ENCODE measurements at regions not wholly inside any gene's neighbourhood (a gene's known extent, or its start where the extent isn't known, plus 50 kb on each side); places are given as distances from the start of the nearest gene placed in this dataset.

GRCh38 chr22:48438800-48439559 lies 1388.7 kb downstream of the BRD1 start:
- Mint-ChIP-seq H3K27ac (peak overlapping the region; percentile 21), H3K4me3 (no peak overlapping the region), H3K9me3 (no peaks in the 10 kb centered on the region), H3K36me3 (peaks cover 0 to 1% of the 10 kb centered on the region in 2 donors), H3K4me1 (peaks cover 4% of the 10 kb centered on the region in 2 donors), H3K27me3 (peaks cover 74 to 83% of the 10 kb centered on the region in 2 donors)
- DNase-seq (no peak), ATAC-seq (replicated peaks) (no peak)

- no peak overlapping the region for H3K27ac Mint-ChIP-seq
- no peaks in the 10 kb centered on the region for H3K9me3 Mint-ChIP-seq
- no peak for DNase-seq
- peaks cover 0 to 1% of the 10 kb centered on the region in 2 donors for H3K36me3 Mint-ChIP-seq
- no peak overlapping the region for H3K4me3 Mint-ChIP-seq
- ATAC-seq (replicated peaks): no peak
- H3K4me1 Mint-ChIP-seq: peaks cover 0 to 3% of the 10 kb centered on the region in 2 donors
- H3K27me3 Mint-ChIP-seq: peaks cover 80 to 90% of the 10 kb centered on the region in 2 donors
Observed at GRCh38 chr22:48438096-48438495, 1389.6 kb downstream of the BRD1 start.

GRCh38 chr22:48436201-48436931 lies 1391.3 kb downstream of the BRD1 start:
- no peak overlapping the region for H3K27ac Mint-ChIP-seq
- H3K9me3 Mint-ChIP-seq: no peaks in the 10 kb centered on the region
- peaks cover 0 to 3% of the 10 kb centered on the region in 2 donors for H3K4me1 Mint-ChIP-seq
- H3K36me3 Mint-ChIP-seq: peaks cover 0 to 1% of the 10 kb centered on the region in 2 donors
- peaks cover 77 to 92% of the 10 kb centered on the region in 2 donors for H3K27me3 Mint-ChIP-seq
- no peak for DNase-seq
- no peak for ATAC-seq (replicated peaks)
- H3K4me3 Mint-ChIP-seq: no peak overlapping the region

DNA sequence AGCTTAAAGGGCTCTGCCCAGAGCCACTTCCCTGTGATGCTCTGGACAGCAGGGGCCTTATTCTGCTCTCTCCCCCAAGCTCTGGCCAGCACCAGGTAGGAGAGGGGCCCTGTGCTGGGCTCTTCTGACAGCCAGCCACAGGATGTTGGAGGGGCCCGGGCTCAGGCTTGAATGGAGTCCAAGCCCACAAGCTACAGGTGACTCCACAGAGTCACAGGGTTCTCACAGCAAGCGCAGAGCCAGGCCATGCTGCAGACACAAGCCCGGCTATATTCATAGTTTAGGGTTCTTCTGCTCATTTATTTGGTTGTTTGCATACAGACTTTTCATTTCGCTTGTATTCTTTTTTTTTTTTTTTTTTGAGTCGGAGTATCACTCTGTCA lies 1392.8 kb downstream of the BRD1 start:
- no peaks in the 10 kb centered on the region for H3K9me3 Mint-ChIP-seq
- H3K27me3 Mint-ChIP-seq: peaks cover 74 to 94% of the 10 kb centered on the region in 2 donors
- no peak for ATAC-seq (replicated peaks)
- peaks cover 0 to 1% of the 10 kb centered on the region in 2 donors for H3K36me3 Mint-ChIP-seq
- no peak for DNase-seq
- no peaks in the 10 kb centered on the region for H3K4me1 Mint-ChIP-seq
- no peak overlapping the region for H3K4me3 Mint-ChIP-seq
- H3K27ac Mint-ChIP-seq: no peak overlapping the region

DNA sequence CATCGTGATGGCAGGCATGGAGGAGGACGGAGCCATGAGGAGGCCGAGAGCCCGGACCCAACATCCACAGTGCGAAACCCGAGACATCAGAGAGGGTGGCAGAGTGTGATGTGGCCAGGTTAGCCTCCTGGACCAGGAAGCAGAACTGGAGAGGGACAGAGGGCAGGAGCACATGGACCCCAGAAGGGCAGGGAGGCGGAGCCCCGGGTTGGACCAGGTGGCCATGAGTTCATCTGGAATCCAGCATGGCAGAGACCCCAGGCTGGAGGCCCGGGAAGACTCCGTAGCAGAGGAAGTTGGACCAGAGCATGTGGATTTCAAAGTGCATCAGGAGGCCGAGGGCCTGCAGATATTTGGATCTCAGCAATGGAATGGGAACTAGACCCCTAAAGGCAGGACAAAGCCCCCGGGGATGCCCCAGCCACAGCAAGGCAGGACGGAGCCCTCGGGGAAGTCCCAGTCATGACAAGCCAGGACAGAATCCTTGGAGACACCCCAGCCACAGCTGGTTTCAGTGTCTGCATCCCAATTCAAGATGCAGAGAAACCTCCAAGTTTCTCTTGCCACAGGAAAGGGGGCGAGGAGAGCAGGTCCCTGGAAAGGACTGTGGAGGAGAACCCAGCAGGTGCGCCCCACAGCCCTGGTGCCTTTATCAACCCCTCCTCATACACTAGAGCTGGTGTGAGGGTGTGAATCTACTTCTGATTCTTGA lies 1393.4 kb downstream of the BRD1 start:
- peaks cover 72 to 94% of the 10 kb centered on the region in 2 donors for H3K27me3 Mint-ChIP-seq
- H3K4me3 Mint-ChIP-seq: no peak overlapping the region
- ATAC-seq (replicated peaks) (no peak), DNase-seq (no peak)
- no peaks in the 10 kb centered on the region for H3K4me1 Mint-ChIP-seq
- H3K27ac Mint-ChIP-seq: no peak overlapping the region
- H3K36me3 Mint-ChIP-seq: peaks cover 0 to 1% of the 10 kb centered on the region in 2 donors
- H3K9me3 Mint-ChIP-seq: no peaks in the 10 kb centered on the region

DNA sequence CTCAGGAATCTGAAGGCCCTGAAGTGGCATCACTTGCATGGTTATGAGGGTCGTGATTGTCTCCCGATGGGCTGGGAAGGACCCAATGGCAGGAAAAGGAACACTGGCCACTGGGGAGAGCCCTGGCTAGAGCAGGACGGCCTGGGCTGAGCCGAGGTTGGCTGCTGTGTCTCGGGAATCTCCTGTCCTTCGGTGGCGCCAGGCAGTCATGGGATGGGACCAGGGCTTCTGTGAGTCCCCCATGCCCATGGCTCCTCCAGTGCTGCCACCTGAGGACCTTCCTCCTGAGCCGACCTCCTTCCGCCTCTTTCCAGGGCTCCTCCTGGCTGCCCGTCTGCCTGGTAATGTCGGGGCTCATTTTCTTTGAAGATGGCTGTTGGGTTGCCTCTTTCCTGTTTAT lies 1394.0 kb downstream of the BRD1 start:
- Mint-ChIP-seq H3K27ac (no peak overlapping the region), H3K4me3 (no peak overlapping the region), H3K36me3 (peaks cover 0 to 1% of the 10 kb centered on the region in 2 donors), H3K4me1 (no peaks in the 10 kb centered on the region), H3K9me3 (no peaks in the 10 kb centered on the region), H3K27me3 (peaks cover 72 to 94% of the 10 kb centered on the region in 2 donors)
- no peak for DNase-seq
- no peak for ATAC-seq (replicated peaks)

GRCh38 chr22:48432781-48433518 lies 1394.7 kb downstream of the BRD1 start:
- Mint-ChIP-seq H3K27ac (no peak overlapping the region), H3K9me3 (no peaks in the 10 kb centered on the region), H3K4me3 (no peak overlapping the region), H3K36me3 (no peaks in the 10 kb centered on the region), H3K4me1 (no peaks in the 10 kb centered on the region), H3K27me3 (peaks cover 70 to 94% of the 10 kb centered on the region in 2 donors)
- DNase-seq: no peak
- no peak for ATAC-seq (replicated peaks)

DNA sequence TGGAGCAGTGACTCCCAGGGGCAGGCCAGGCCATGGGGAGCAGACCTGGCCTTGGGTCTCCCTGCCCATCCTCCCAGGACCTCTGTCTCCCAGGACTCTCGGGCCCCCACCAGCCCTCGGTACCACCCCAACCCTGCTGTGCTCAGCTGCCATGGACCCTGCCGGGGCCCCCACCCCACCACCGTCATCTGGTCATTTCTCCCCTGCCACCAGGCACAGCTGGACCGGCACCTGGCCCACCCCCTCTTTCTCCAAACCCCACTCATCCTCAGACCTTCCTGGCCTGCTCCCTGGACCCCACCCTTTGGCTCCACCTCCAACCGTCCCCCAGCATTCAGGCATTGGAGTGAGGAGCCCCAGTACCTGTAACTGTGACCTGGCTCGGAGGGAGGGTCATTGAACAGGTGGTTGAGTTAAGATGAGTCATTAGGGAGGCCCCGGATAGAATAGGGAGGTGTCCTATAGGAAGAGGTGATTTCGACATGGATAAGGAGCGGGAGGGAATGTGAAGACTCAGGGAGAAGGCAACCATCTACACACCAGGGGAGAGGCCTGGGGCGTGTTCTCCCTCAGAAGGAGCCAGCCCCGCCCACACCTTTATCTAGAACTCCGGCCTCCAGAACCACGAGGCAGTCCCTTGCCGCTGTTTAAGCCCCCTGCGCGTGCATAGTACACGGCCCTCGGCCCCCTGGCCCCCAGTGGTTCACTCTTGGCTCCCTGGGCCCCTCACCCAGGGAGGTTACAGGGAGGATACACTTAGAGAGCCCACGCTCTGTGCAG lies 1395.9 kb downstream of the BRD1 start:
- peaks cover 72 to 96% of the 10 kb centered on the region in 2 donors for H3K27me3 Mint-ChIP-seq
- ATAC-seq (replicated peaks) (no peak), DNase-seq (no peak)
- no peaks in the 10 kb centered on the region for H3K9me3 Mint-ChIP-seq
- no peak overlapping the region for H3K4me3 Mint-ChIP-seq
- no peak overlapping the region for H3K27ac Mint-ChIP-seq
- H3K36me3 Mint-ChIP-seq: no peaks in the 10 kb centered on the region
- no peaks in the 10 kb centered on the region for H3K4me1 Mint-ChIP-seq

- Mint-ChIP-seq H3K4me3 (no peak overlapping the region), H3K27ac (no peak overlapping the region), H3K27me3 (peaks cover 71 to 96% of the 10 kb centered on the region in 2 donors), H3K4me1 (no peaks in the 10 kb centered on the region), H3K36me3 (no peaks in the 10 kb centered on the region), H3K9me3 (no peaks in the 10 kb centered on the region)
- no peak for ATAC-seq (replicated peaks)
- DNase-seq: no peak
Observed at GRCh38 chr22:48431014-48431413, 1396.7 kb downstream of the BRD1 start.

DNA sequence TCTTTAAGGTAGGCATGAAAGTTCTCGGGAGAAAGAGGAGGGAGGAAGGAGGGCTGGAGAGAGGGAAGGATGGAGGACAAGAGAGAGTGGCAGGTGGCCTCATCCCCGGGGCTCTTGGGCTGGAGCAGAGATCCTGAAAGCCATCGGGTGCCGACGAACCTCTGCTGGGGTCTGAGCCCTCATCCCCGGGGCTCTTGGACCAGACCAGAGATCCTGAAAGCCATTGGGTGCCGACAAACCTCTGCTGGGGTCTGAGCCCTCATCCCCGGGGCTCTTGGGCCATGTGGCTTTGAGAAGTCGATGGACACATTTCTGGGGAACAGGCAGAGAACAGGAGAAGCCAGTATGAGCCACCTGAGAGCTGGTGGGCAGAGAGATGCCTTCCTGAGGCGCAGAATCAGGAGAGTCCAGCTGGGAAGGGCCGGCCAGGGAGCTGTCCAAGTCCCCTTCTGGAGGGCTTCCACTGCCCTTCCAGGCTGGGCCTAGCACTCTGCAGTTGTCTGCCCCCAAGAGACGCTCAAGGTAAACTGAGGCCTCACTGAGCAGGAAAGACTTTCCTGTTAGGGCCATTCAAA lies 1398.1 kb downstream of the BRD1 start:
- Mint-ChIP-seq H3K36me3 (no peaks in the 10 kb centered on the region), H3K4me3 (no peak overlapping the region), H3K9me3 (no peaks in the 10 kb centered on the region), H3K4me1 (no peaks in the 10 kb centered on the region), H3K27ac (no peak overlapping the region), H3K27me3 (peaks cover 75 to 98% of the 10 kb centered on the region in 2 donors)
- DNase-seq (no peak), ATAC-seq (replicated peaks) (no peak)

GRCh38 chr22:48428631-48429371 lies 1398.9 kb downstream of the BRD1 start:
- Mint-ChIP-seq H3K27ac (no peak overlapping the region), H3K27me3 (peaks cover 77 to 99% of the 10 kb centered on the region in 2 donors), H3K36me3 (no peaks in the 10 kb centered on the region), H3K9me3 (no peaks in the 10 kb centered on the region), H3K4me1 (no peaks in the 10 kb centered on the region), H3K4me3 (no peak overlapping the region)
- DNase-seq: no peak
- ATAC-seq (replicated peaks): no peak

GRCh38 chr22:48427731-48428211 lies 1399.9 kb downstream of the BRD1 start:
- Mint-ChIP-seq H3K4me1 (no peaks in the 10 kb centered on the region), H3K9me3 (peaks cover 0 to 1% of the 10 kb centered on the region in 2 donors), H3K4me3 (no peak overlapping the region), H3K27ac (no peak overlapping the region), H3K36me3 (no peaks in the 10 kb centered on the region), H3K27me3 (peaks cover 73 to 95% of the 10 kb centered on the region in 2 donors)
- no peak for DNase-seq
- ATAC-seq (replicated peaks): no peak
